NCI-H345 treated with DMSO at 0.1 percent for 48 hours (cell line): ENCODE measurements at regions not wholly inside any gene's neighbourhood (a gene's known extent, or its start where the extent isn't known, plus 50 kb on each side); places are given as distances from the start of the nearest gene placed in this dataset.
"Not testable (repeated sequence)": the region's sequence is repeated elsewhere in the genome, so short reads cannot be mapped to it uniquely, and the experiment has no call there.

ENCODE experiments used
- DNase-seq: peaks from one replicate; lab custom pipeline; 2025; ENCODE audit not compliant: unreplicated experiment; lab: John Stamatoyannopoulos, UW

- DNase-seq: not testable (repeated sequence)
These were observed 114.8 kb upstream of the GNAI1 start for GRCh38 chr7:80019809-80020207.

GRCh38 chr7:80018941-80019808 lies 115.5 kb upstream of the GNAI1 start:
- DNase-seq: peak; percentile 21

- DNase-seq: no peak
These were observed 117.4 kb upstream of the GNAI1 start for GRCh38 chr7:80017101-80017698.

GRCh38 chr7:80014511-80014910 lies 120.1 kb upstream of the GNAI1 start:
- DNase-seq: no peak

- no peak for DNase-seq
These were observed 126.6 kb upstream of the GNAI1 start for GRCh38 chr7:80008039-80008438.

GRCh38 chr7:80002865-80003264 lies 131.8 kb upstream of the GNAI1 start:
- DNase-seq: no peak

- no peak for DNase-seq
These were observed 136.3 kb upstream of the GNAI1 start for GRCh38 chr7:79998363-79998762.

GRCh38 chr7:79997345-79997744 lies 137.3 kb upstream of the GNAI1 start:
- no peak for DNase-seq

GRCh38 chr7:79995741-79996140 lies 138.9 kb upstream of the GNAI1 start:
- not testable (repeated sequence) for DNase-seq

- no peak for DNase-seq
These were observed 146.0 kb upstream of the GNAI1 start for GRCh38 chr7:79988653-79989052.

GRCh38 chr7:79984210-79984609 lies 150.4 kb upstream of the GNAI1 start:
- no peak for DNase-seq

- DNase-seq: no peak
These were observed 152.4 kb upstream of the GNAI1 start for GRCh38 chr7:79982141-79982770.

GRCh38 chr7:79980376-79980775 lies 154.3 kb upstream of the GNAI1 start:
- no peak for DNase-seq

- DNase-seq: no peak
These were observed 155.2 kb upstream of the GNAI1 start for GRCh38 chr7:79979437-79979836.

GRCh38 chr7:79977481-79977880 lies 157.2 kb upstream of the GNAI1 start:
- no peak for DNase-seq

- DNase-seq: not testable (repeated sequence)
These were observed 158.0 kb upstream of the GNAI1 start for GRCh38 chr7:79976711-79977020.

GRCh38 chr7:79975986-79976710 lies 158.5 kb upstream of the GNAI1 start:
- not testable (repeated sequence) for DNase-seq

- no peak for DNase-seq
These were observed 161.2 kb upstream of the GNAI1 start for GRCh38 chr7:79973455-79973854.

GRCh38 chr7:79971058-79971457 lies 163.6 kb upstream of the GNAI1 start:
- no peak for DNase-seq

GRCh38 chr7:79968894-79969293 lies 165.7 kb upstream of the GNAI1 start:
- DNase-seq: no peak

GRCh38 chr7:79968077-79968648 lies 166.5 kb upstream of the GNAI1 start:
- DNase-seq: no peak
